ENCODE measurements at regions not wholly inside any gene's neighbourhood (a gene's known extent, or its start where the extent isn't known, plus 50 kb on each side); places are given as distances from the start of the nearest gene placed in this dataset.

GRCh38 chr4:9592010-9592409, 147.8 kb downstream of the DEFB131A start:
- FAIRE-seq (no peak), DNase-seq (ENCODE audit: low read depth, low spot score) (no peak)
- no peak overlapping the region for H3K4me2 ChIP-seq (ENCODE audit: insufficient read depth, low read length)
- no peak overlapping the region for H3K9ac ChIP-seq (replicated peaks; ENCODE audit: extremely low read depth, insufficient read depth, low read length)
- no peaks in the 10 kb centered on the region for H3K9me1 ChIP-seq (replicated peaks; ENCODE audit: control insufficient read depth, extremely low read depth, insufficient read depth, low read length)
- CTCF ChIA-PET = no interaction called here
- no peak overlapping the region for H2AFZ ChIP-seq (ENCODE audit: low read depth, low read length)
- H3K9me3 ChIP-seq (replicated peaks; ENCODE audit: control insufficient read depth, insufficient read depth, low read length) = no peaks in the 10 kb centered on the region
- H3K36me3 ChIP-seq (ENCODE audit: control insufficient read depth in 2 of 2, extremely low read depth in 1 of 2, insufficient read depth in 2 of 2, low read length in 2 of 2) = no peaks in the 10 kb centered on the region
- no peaks in the 10 kb centered on the region for H3K27me3 ChIP-seq (ENCODE audit: control insufficient read depth in 2 of 2, insufficient read depth in 2 of 2, low read length in 2 of 2)
- no peaks in the 10 kb centered on the region for H3K4me1 ChIP-seq (ENCODE audit: control insufficient read depth, extremely low read depth, insufficient read depth, low read length)
- intact Hi-C loops (cut with micrococcal nuclease) (no loop called here), dilution Hi-C loops (cut with MboI; ENCODE audit: extremely low pct_ligation_motif_present, low sequenced_read_pairs) (no loop called here)
- no TSS peak for BruUV-seq (replicated peaks)
- H4K20me1 ChIP-seq (replicated peaks; ENCODE audit: control insufficient read depth, extremely low read depth, insufficient read depth, low read length) = no peaks in the 10 kb centered on the region
- H3K4me3 ChIP-seq (replicated peaks in 1 of 3; ENCODE audit: insufficient read depth in 1 of 3, low read depth in 1 of 3, low read length in 3 of 3) = no peak overlapping the region
- POLR2A ChIA-PET = no interaction called here
- H3K27ac ChIP-seq (ENCODE audit: insufficient read depth, low read depth, low read length) = no peak overlapping the region
- no peaks in the 10 kb centered on the region for H3K79me2 ChIP-seq (ENCODE audit: control insufficient read depth, insufficient read depth, low read length)
- TF ChIP-seq CTCF (IDR thresholded peaks at IDR 0.05; ENCODE audit: extremely low read depth in 1 of 2, insufficient read depth in 1 of 2, low read depth in 1 of 2, low read length in 2 of 2) = no peak
- TF ChIP-seq POLR2AphosphoS5 (IDR thresholded peaks at IDR 0.05; ENCODE audit: insufficient read depth, low read depth, low read length) = no peak
- TF ChIP-seq MYC (IDR thresholded peaks at IDR 0.05; ENCODE audit: low read depth, low read length) = no peak
- TF ChIP-seq POLR2A (IDR thresholded peaks at IDR 0.05; ENCODE audit: low read depth, low read length) = no peak
- TF ChIP-seq EZH2 (IDR thresholded peaks at IDR 0.05; ENCODE audit: borderline replicate concordance, low read depth, low read length, severe bottlenecking) = no peak
- TF ChIP-seq JUN (IDR thresholded peaks at IDR 0.05; ENCODE audit: borderline replicate concordance, insufficient read depth, insufficient read length, low read depth) = no peak
- TF ChIP-seq MAX (IDR thresholded peaks at IDR 0.05; ENCODE audit: insufficient read depth, insufficient read length) = no peak
- TF ChIP-seq GATA2 (IDR thresholded peaks at IDR 0.05; ENCODE audit: insufficient read depth, insufficient read length, low read depth, low read length) = no peak
- no peak for TF ChIP-seq FOS (IDR thresholded peaks at IDR 0.05; ENCODE audit: borderline replicate concordance, insufficient read depth, low read length)

Measured in endothelial cell of umbilical vein (primary cell).